Keratinocyte (primary cell): ENCODE measurements at regions not wholly inside any gene's neighbourhood (a gene's known extent, or its start where the extent isn't known, plus 50 kb on each side); places are given as distances from the start of the nearest gene placed in this dataset.
"Not testable (repeated sequence)": the region's sequence is repeated elsewhere in the genome, so short reads cannot be mapped to it uniquely, and the experiment has no call there.

ENCODE experiments used
- DNase-seq: peaks from one replicate; pipeline ENCODE4 v3.0.0-alpha.2; 2011; ENCODE audit warnings: low read depth, missing footprints, low spot score
- FAIRE-seq: peaks from 2 replicates; lab custom pipeline; 2011; peaks lifted over from hg19 to GRCh38; lab: Jason Lieb, UNC
- H2AFZ ChIP-seq: 2 replicates; pipeline ENCODE4 v1.6.0; 2012; ENCODE audit warnings: low read length, control low read depth, inconsistent platforms; ENCODE audit not compliant: control insufficient read depth
- H3K27ac ChIP-seq: 2 replicates; pipeline ENCODE4 v1.5.1; 2011; ENCODE audit warnings: low read length; ENCODE audit not compliant: control insufficient read depth, insufficient read depth
- H3K27me3 ChIP-seq: 3 replicates; pipeline ENCODE4 v1.6.0; 2011; ENCODE audit warnings: low read length; ENCODE audit not compliant: control insufficient read depth, insufficient read depth; ENCODE audit errors: extremely low read depth
- H3K36me3 ChIP-seq, 2 experiments: 2 replicates in 1 of 2; 3 replicates in 1 of 2; pipeline ENCODE4 v1.5.1; 2011; ENCODE audit warnings: low read length in 2 of 2, mild to moderate bottlenecking in 1 of 2; ENCODE audit not compliant: control insufficient read depth in 2 of 2, insufficient read depth in 2 of 2; ENCODE audit errors: extremely low read depth in 1 of 2
- H3K4me1 ChIP-seq: 3 replicates; pipeline ENCODE4 v1.5.1; 2011; ENCODE audit warnings: low read length; ENCODE audit not compliant: control insufficient read depth, insufficient read depth; ENCODE audit errors: extremely low read depth
- H3K4me2 ChIP-seq: 3 replicates; pipeline ENCODE4 v1.6.0; 2011; ENCODE audit warnings: low read depth, low read length; ENCODE audit not compliant: control insufficient read depth, insufficient read depth; ENCODE audit errors: extremely low read depth
- H3K4me3 ChIP-seq, 3 experiments: fragments of 200-600 bp in 1 of 3; sonication (generic) in 1 of 3; 2 replicates in 2 of 3; 3 replicates in 1 of 3; pipeline ENCODE4 v1.5.1; 2011 to 2016; ENCODE audit warnings: low read length in 3 of 3, mild to moderate bottlenecking in 3 of 3, control low read depth in 2 of 3, inconsistent platforms in 1 of 3, low read depth in 1 of 3, mixed read lengths in 1 of 3, mixed run types in 1 of 3, moderate library complexity in 1 of 3; ENCODE audit not compliant: control insufficient read depth in 2 of 3, insufficient read depth in 2 of 3; ENCODE audit errors: extremely low read depth in 1 of 3
- H3K79me2 ChIP-seq: 2 replicates; pipeline ENCODE4 v1.6.0; 2012; ENCODE audit warnings: low read length; ENCODE audit not compliant: control insufficient read depth, insufficient read depth
- H3K9ac ChIP-seq: 3 replicates; pipeline ENCODE4 v1.6.0; 2011; ENCODE audit warnings: low read length; ENCODE audit not compliant: control insufficient read depth, insufficient read depth; ENCODE audit errors: extremely low read depth
- H3K9me1 ChIP-seq: 3 replicates; pipeline ENCODE4 v1.6.0; 2011; ENCODE audit warnings: low read length; ENCODE audit not compliant: control insufficient read depth, insufficient read depth; ENCODE audit errors: extremely low read depth
- H3K9me3 ChIP-seq: 2 replicates; pipeline ENCODE4 v1.5.1; 2012; ENCODE audit warnings: low read depth, low read length; ENCODE audit not compliant: control insufficient read depth
- H4K20me1 ChIP-seq: 3 replicates; pipeline ENCODE4 v1.6.0; 2011; ENCODE audit warnings: low read length; ENCODE audit not compliant: control insufficient read depth, insufficient read depth; ENCODE audit errors: extremely low read depth
- EZH2 ChIP-seq: IDR thresholded peaks from one replicate; pipeline ENCODE4 v1.6.1; 2012; ENCODE audit warnings: inconsistent platforms, mild to moderate bottlenecking, low read length, moderate library complexity
- dilution Hi-C: fragments of 300-500 bp; cut with MboI; formaldehyde crosslinking; loops from one replicate; pipeline ENCODE4 v1.7.0; 2020; ENCODE audit warnings: low sequenced_read_pairs; ENCODE audit not compliant: extremely low pct_ligation_motif_present
- TF ChIP-seq, protein P1 (sequence below), 3 experiments: IDR thresholded peaks in 1 of 3; conservative IDR thresholded peaks in 1 of 3; optimal IDR thresholded peaks in 1 of 3; 2 replicates in 2 of 3; 3 replicates in 1 of 3; pipeline versions ENCODE3 to v1.5.1; 2011; ENCODE audit warnings: low read length in 3 of 3, mild to moderate bottlenecking in 3 of 3, moderate library complexity in 2 of 3, control low read depth in 1 of 3, inconsistent platforms in 1 of 3; ENCODE audit not compliant: insufficient read depth in 2 of 3; ENCODE audit errors: extremely low read depth in 1 of 3

DNA sequence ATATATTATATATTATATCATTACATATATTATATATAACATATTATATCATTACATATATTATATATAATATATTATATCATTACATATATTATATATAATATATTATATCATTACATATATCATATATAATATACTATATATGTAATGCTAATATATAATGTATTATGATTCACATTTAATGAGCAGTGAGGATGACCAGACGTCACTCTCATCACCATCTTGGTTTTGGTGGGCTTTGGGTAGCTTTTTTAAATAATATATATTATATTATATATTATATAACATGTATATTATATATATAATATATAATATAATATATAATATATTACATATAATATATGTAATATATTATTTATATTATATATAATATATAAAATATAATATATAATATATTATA is 1189.4 kb upstream of the AUTS2 start:
- no peak for TF ChIP-seq EZH2
- TF ChIP-seq, protein P1, sequence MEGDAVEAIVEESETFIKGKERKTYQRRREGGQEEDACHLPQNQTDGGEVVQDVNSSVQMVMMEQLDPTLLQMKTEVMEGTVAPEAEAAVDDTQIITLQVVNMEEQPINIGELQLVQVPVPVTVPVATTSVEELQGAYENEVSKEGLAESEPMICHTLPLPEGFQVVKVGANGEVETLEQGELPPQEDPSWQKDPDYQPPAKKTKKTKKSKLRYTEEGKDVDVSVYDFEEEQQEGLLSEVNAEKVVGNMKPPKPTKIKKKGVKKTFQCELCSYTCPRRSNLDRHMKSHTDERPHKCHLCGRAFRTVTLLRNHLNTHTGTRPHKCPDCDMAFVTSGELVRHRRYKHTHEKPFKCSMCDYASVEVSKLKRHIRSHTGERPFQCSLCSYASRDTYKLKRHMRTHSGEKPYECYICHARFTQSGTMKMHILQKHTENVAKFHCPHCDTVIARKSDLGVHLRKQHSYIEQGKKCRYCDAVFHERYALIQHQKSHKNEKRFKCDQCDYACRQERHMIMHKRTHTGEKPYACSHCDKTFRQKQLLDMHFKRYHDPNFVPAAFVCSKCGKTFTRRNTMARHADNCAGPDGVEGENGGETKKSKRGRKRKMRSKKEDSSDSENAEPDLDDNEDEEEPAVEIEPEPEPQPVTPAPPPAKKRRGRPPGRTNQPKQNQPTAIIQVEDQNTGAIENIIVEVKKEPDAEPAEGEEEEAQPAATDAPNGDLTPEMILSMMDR (optimal IDR thresholded peaks at IDR 0.05 in 1 of 3, IDR thresholded peaks at IDR 0.05 in 1 of 3, conservative IDR thresholded peaks at IDR 0.05 in 1 of 3; ENCODE audit: extremely low read depth in 1 of 3, insufficient read depth in 2 of 3, low read length in 3 of 3) = no peak
- no peak overlapping the region for H2AFZ ChIP-seq
- DNase-seq (no peak), FAIRE-seq (no peak)
- no peaks in the 10 kb centered on the region for H3K36me3 ChIP-seq
- H3K27ac ChIP-seq = no peak overlapping the region
- no peaks in the 10 kb centered on the region for H4K20me1 ChIP-seq
- no peak overlapping the region for H3K4me2 ChIP-seq
- no peaks in the 10 kb centered on the region for H3K79me2 ChIP-seq
- no peaks in the 10 kb centered on the region for H3K9me3 ChIP-seq
- H3K9ac ChIP-seq = no peak overlapping the region
- H3K4me3 ChIP-seq = no peak overlapping the region
- no peaks in the 10 kb centered on the region for H3K9me1 ChIP-seq
- H3K27me3 ChIP-seq = no peaks in the 10 kb centered on the region
- no peaks in the 10 kb centered on the region for H3K4me1 ChIP-seq
- dilution Hi-C loops = no loop called here

DNA sequence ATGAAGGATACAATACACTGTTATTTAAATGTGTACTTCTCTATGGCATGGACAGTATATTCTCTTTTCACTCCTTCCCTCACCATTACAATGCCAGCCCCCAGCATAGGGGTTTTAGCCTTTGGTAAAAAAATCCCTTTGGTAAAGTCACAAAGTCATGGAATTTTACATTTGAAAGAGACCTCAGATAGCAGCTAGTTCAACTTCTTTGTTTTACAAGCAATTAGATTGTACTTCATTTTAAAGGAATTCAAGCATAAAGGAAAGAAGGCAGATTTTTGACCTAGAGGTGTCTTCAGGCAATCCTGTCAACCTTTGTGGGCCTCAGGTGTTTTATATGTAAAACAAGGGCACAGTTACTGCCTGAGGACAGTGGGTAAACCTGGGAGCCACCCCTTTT is 1188.4 kb upstream of the AUTS2 start:
- dilution Hi-C loops = no loop called here
- TF ChIP-seq, protein P1 (optimal IDR thresholded peaks at IDR 0.05 in 1 of 3, IDR thresholded peaks at IDR 0.05 in 1 of 3, conservative IDR thresholded peaks at IDR 0.05 in 1 of 3; ENCODE audit: extremely low read depth in 1 of 3, insufficient read depth in 2 of 3, low read length in 3 of 3) = no peak
- no peak for TF ChIP-seq EZH2
- Histone ChIP-seq H3K36me3 (no peaks in the 10 kb centered on the region), H3K27ac (no peak overlapping the region), H3K9me3 (no peaks in the 10 kb centered on the region), H3K4me2 (no peak overlapping the region), H3K27me3 (no peaks in the 10 kb centered on the region), H3K79me2 (no peaks in the 10 kb centered on the region), H3K4me1 (no peaks in the 10 kb centered on the region), H2AFZ (no peak overlapping the region), H3K4me3 (no peak overlapping the region), H3K9ac (no peak overlapping the region), H3K9me1 (no peaks in the 10 kb centered on the region), H4K20me1 (no peaks in the 10 kb centered on the region)
- no peak for FAIRE-seq
- DNase-seq = no peak

DNA sequence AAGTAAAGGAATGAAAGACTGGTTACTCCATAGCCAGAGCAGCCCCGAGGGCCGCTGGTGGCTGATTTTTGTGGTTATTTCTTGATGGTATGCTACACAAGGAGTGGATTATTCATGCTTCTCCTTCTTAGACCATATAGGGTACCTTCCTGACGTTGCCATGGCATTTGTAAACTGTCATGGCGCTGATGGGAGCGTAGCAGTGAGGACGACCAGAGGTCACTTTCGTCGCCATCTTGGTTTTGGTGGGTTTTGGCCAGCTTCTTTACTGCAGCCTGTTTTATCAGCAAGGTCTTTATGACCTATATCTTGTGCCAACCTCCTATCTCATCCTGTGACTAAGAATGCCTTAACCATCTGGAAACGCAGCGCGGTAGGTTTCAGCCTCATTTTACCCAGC is 1187.6 kb upstream of the AUTS2 start:
- H3K9me1 ChIP-seq, H3K27ac ChIP-seq, H3K4me2 ChIP-seq, H3K79me2 ChIP-seq, H3K4me1 ChIP-seq, FAIRE-seq, H3K36me3 ChIP-seq, H3K9ac ChIP-seq, H3K4me3 ChIP-seq, H3K27me3 ChIP-seq, H2AFZ ChIP-seq, dilution Hi-C loops, DNase-seq, H3K9me3 ChIP-seq, H4K20me1 ChIP-seq: not testable (repeated sequence)
